ENCODE measurements at regions not wholly inside any gene's neighbourhood (a gene's known extent, or its start where the extent isn't known, plus 50 kb on each side); places are given as distances from the start of the nearest gene placed in this dataset.
A peak's percentile ranks its signal among the peaks of the same experiment; 100 is the strongest.
"Not testable (repeated sequence)": the region's sequence is repeated elsewhere in the genome, so short reads cannot be mapped to it uniquely, and the experiment has no call there.

GRCh38 chr4:97037411-97038145 lies 1105.7 kb downstream of the STPG2 start:
- not testable (repeated sequence) for H3K36me3 ChIP-seq (ENCODE audit: control insufficient read depth, insufficient read depth, low read length); H3K27me3 ChIP-seq (ENCODE audit: control insufficient read depth, insufficient read depth, low read length); H3K4me1 ChIP-seq (ENCODE audit: control insufficient read depth, insufficient read depth, low read length); H3K4me3 ChIP-seq (ENCODE audit: low read depth, low read length); H3K9ac ChIP-seq (ENCODE audit: low read depth, low read length); H3K9me3 ChIP-seq (ENCODE audit: control insufficient read depth, insufficient read depth, low read length)
- peak overlapping the region; percentile 55 for H3K27ac ChIP-seq (ENCODE audit: low read depth, low read length)

- Histone ChIP-seq H3K27me3 (ENCODE audit: control insufficient read depth, insufficient read depth, low read length) (no peaks in the 10 kb centered on the region), H3K36me3 (ENCODE audit: control insufficient read depth, insufficient read depth, low read length) (no peaks in the 10 kb centered on the region), H3K4me1 (ENCODE audit: control insufficient read depth, insufficient read depth, low read length) (no peaks in the 10 kb centered on the region), H3K9me3 (ENCODE audit: control insufficient read depth, insufficient read depth, low read length) (no peaks in the 10 kb centered on the region), H3K9ac (ENCODE audit: low read depth, low read length) (no peak overlapping the region), H3K27ac (ENCODE audit: low read depth, low read length) (peak overlapping the region; percentile 55), H3K4me3 (ENCODE audit: low read depth, low read length) (no peak overlapping the region; the same call in 1 of the 2 replicates)
Observed at GRCh38 chr4:97038146-97038516, 1105.1 kb downstream of the STPG2 start.

GRCh38 chr4:97072666-97073065 lies 1070.6 kb downstream of the STPG2 start:
- Histone ChIP-seq H3K36me3 (ENCODE audit: control insufficient read depth, insufficient read depth, low read length) (no peaks in the 10 kb centered on the region), H3K27me3 (ENCODE audit: control insufficient read depth, insufficient read depth, low read length) (no peaks in the 10 kb centered on the region), H3K4me1 (ENCODE audit: control insufficient read depth, insufficient read depth, low read length) (no peaks in the 10 kb centered on the region)

DNA sequence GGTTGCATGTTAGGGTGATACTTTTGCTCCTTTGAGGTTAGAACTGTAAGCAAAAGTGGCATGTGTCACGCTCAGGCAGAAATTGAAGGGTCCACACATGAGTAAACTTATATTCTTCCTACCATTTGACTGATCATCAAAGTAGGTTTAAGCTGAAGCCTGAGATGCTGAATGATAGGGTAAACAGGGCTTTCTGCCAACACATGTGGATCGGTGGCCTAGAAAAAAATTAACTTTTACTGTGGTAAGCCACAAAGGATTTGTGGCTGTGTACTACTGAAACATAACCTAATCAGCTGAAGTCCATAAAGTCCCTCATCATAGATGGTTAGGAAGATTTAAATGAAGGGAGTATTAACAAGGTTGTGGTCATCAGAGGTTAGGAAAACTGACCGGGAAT lies 1070.1 kb downstream of the STPG2 start:
- H3K27me3 ChIP-seq (ENCODE audit: control insufficient read depth, insufficient read depth, low read length), result no peaks in the 10 kb centered on the region
- no peak overlapping the region for H3K9ac ChIP-seq (ENCODE audit: low read depth, low read length)
- H3K36me3 ChIP-seq (ENCODE audit: control insufficient read depth, insufficient read depth, low read length), result no peaks in the 10 kb centered on the region
- H3K4me3 ChIP-seq (ENCODE audit: low read depth, low read length), result no peak overlapping the region
- no peak overlapping the region for H3K27ac ChIP-seq (ENCODE audit: low read depth, low read length)
- no peaks in the 10 kb centered on the region for H3K4me1 ChIP-seq (ENCODE audit: control insufficient read depth, insufficient read depth, low read length)
- no peaks in the 10 kb centered on the region for H3K9me3 ChIP-seq (ENCODE audit: control insufficient read depth, insufficient read depth, low read length)

More at GRCh38 chr4:97072666-97073065, 1070.6 kb downstream of the STPG2 start:
- Histone ChIP-seq H3K9me3 (ENCODE audit: control insufficient read depth, insufficient read depth, low read length) (no peaks in the 10 kb centered on the region), H3K27ac (ENCODE audit: low read depth, low read length) (no peak overlapping the region), H3K9ac (ENCODE audit: low read depth, low read length) (no peak overlapping the region), H3K4me3 (ENCODE audit: low read depth, low read length) (no peak overlapping the region)

DNA sequence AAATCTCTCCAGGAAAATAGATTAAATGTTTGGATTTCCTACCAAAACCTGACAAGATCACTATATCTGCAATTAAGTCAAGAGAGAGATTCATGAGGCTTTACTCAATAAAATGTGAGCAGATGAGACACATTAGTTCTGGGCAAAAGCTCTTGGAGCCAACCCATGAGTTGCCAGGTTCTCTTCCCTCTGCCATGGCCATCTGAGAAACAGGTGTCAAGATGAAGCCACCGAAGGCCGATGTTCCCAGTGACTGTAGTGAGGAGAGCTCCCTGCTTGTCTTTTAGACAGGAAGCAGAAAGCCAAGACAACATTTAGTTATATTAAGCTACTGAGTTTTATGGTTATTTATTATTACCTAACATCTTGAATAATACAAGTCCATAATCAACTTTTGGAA lies 1068.7 kb downstream of the STPG2 start:
- Histone ChIP-seq H3K9ac (ENCODE audit: low read depth, low read length) (no peak overlapping the region), H3K27ac (ENCODE audit: low read depth, low read length) (no peak overlapping the region), H3K9me3 (ENCODE audit: control insufficient read depth, insufficient read depth, low read length) (no peaks in the 10 kb centered on the region), H3K36me3 (ENCODE audit: control insufficient read depth, insufficient read depth, low read length) (no peaks in the 10 kb centered on the region), H3K4me3 (ENCODE audit: low read depth, low read length) (no peak overlapping the region), H3K27me3 (ENCODE audit: control insufficient read depth, insufficient read depth, low read length) (no peaks in the 10 kb centered on the region), H3K4me1 (ENCODE audit: control insufficient read depth, insufficient read depth, low read length) (no peaks in the 10 kb centered on the region)

GRCh38 chr4:97081951-97082350 lies 1061.3 kb downstream of the STPG2 start:
- Histone ChIP-seq H3K27me3 (ENCODE audit: control insufficient read depth, insufficient read depth, low read length) (no peaks in the 10 kb centered on the region), H3K27ac (ENCODE audit: low read depth, low read length) (no peak overlapping the region), H3K9ac (ENCODE audit: low read depth, low read length) (no peak overlapping the region), H3K4me1 (ENCODE audit: control insufficient read depth, insufficient read depth, low read length) (no peaks in the 10 kb centered on the region), H3K4me3 (ENCODE audit: low read depth, low read length) (no peak overlapping the region), H3K9me3 (ENCODE audit: control insufficient read depth, insufficient read depth, low read length) (no peaks in the 10 kb centered on the region), H3K36me3 (ENCODE audit: control insufficient read depth, insufficient read depth, low read length) (no peaks in the 10 kb centered on the region)

- H3K4me3 ChIP-seq (ENCODE audit: low read depth, low read length); H3K27ac ChIP-seq (ENCODE audit: low read depth, low read length); H3K9ac ChIP-seq (ENCODE audit: low read depth, low read length); H3K9me3 ChIP-seq (ENCODE audit: control insufficient read depth, insufficient read depth, low read length); H3K36me3 ChIP-seq (ENCODE audit: control insufficient read depth, insufficient read depth, low read length); H3K27me3 ChIP-seq (ENCODE audit: control insufficient read depth, insufficient read depth, low read length): not testable (repeated sequence)
- peaks cover 12% of the 10 kb centered on the region for H3K4me1 ChIP-seq (ENCODE audit: control insufficient read depth, insufficient read depth, low read length)
Observed at GRCh38 chr4:97097036-97097435, 1046.2 kb downstream of the STPG2 start.

- not testable (repeated sequence) for H3K9ac ChIP-seq (ENCODE audit: low read depth, low read length); H3K27ac ChIP-seq (ENCODE audit: low read depth, low read length); H3K27me3 ChIP-seq (ENCODE audit: control insufficient read depth, insufficient read depth, low read length); H3K36me3 ChIP-seq (ENCODE audit: control insufficient read depth, insufficient read depth, low read length); H3K9me3 ChIP-seq (ENCODE audit: control insufficient read depth, insufficient read depth, low read length); H3K4me3 ChIP-seq (ENCODE audit: low read depth, low read length)
- H3K4me1 ChIP-seq (ENCODE audit: control insufficient read depth, insufficient read depth, low read length), result peaks cover 12% of the 10 kb centered on the region
Observed at GRCh38 chr4:97101171-97101570, 1042.1 kb downstream of the STPG2 start.

DNA sequence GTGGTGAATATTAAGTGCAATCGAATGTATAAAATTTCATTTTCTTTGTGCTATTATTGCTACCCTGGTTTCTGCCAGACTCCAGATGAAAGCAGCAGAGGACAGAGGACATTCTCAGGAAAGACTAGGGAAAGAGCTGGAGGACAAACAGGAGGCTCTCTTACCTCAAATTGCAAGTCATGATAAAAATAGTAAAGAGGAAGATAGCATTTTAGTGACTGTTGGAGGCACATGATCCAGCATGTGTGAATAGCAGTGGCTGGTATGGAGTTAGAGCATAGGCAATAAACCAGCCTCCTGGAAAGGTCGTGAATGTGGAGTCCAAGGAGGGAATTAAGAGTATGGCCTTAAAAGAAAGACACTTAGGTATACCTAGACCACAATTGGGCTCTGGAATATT lies 1040.0 kb downstream of the STPG2 start:
- Histone ChIP-seq H3K4me3 (ENCODE audit: low read depth, low read length) (no peak overlapping the region), H3K9me3 (ENCODE audit: control insufficient read depth, insufficient read depth, low read length) (no peaks in the 10 kb centered on the region), H3K9ac (ENCODE audit: low read depth, low read length) (no peak overlapping the region), H3K27ac (ENCODE audit: low read depth, low read length) (no peak overlapping the region), H3K4me1 (ENCODE audit: control insufficient read depth, insufficient read depth, low read length) (no peaks in the 10 kb centered on the region), H3K36me3 (ENCODE audit: control insufficient read depth, insufficient read depth, low read length) (no peaks in the 10 kb centered on the region), H3K27me3 (ENCODE audit: control insufficient read depth, insufficient read depth, low read length) (no peaks in the 10 kb centered on the region)

DNA sequence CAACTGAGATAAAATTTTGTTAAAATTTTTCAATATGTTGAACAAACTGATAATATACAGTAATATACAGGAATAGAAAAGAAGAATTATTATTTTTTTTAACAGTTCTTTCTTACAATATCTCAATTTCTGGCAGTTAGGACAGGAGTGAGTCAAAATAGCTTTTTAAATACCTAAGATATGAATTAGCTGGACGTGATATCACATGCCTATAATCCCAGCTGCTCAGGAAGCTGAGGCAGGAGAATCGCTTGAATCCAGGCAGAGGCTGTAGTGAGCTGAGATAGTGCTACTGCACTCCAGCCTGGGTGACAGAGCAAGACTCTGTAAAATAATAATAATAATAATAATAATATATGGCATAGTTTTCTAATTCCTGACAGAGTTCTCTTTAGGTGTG lies 1039.3 kb downstream of the STPG2 start:
- Histone ChIP-seq H3K4me1 (ENCODE audit: control insufficient read depth, insufficient read depth, low read length) (no peaks in the 10 kb centered on the region), H3K9ac (ENCODE audit: low read depth, low read length) (no peak overlapping the region), H3K27ac (ENCODE audit: low read depth, low read length) (no peak overlapping the region), H3K4me3 (ENCODE audit: low read depth, low read length) (no peak overlapping the region), H3K27me3 (ENCODE audit: control insufficient read depth, insufficient read depth, low read length) (no peaks in the 10 kb centered on the region), H3K36me3 (ENCODE audit: control insufficient read depth, insufficient read depth, low read length) (no peaks in the 10 kb centered on the region), H3K9me3 (ENCODE audit: control insufficient read depth, insufficient read depth, low read length) (no peaks in the 10 kb centered on the region)

- no peaks in the 10 kb centered on the region for H3K4me1 ChIP-seq (ENCODE audit: control insufficient read depth, insufficient read depth, low read length)
- H3K36me3 ChIP-seq (ENCODE audit: control insufficient read depth, insufficient read depth, low read length), result no peaks in the 10 kb centered on the region
- no peaks in the 10 kb centered on the region for H3K27me3 ChIP-seq (ENCODE audit: control insufficient read depth, insufficient read depth, low read length)
- H3K4me3 ChIP-seq (ENCODE audit: low read depth, low read length), result no peak overlapping the region
- H3K27ac ChIP-seq (ENCODE audit: low read depth, low read length), result no peak overlapping the region
- no peak overlapping the region for H3K9ac ChIP-seq (ENCODE audit: low read depth, low read length)
- no peaks in the 10 kb centered on the region for H3K9me3 ChIP-seq (ENCODE audit: control insufficient read depth, insufficient read depth, low read length)
Observed at GRCh38 chr4:97104666-97105065, 1038.6 kb downstream of the STPG2 start.

All from HUES48 (cell line).